Transverse colon (tissue), 4 donors: ENCODE measurements at regions not wholly inside any gene's neighbourhood (a gene's known extent, or its start where the extent isn't known, plus 50 kb on each side); places are given as distances from the start of the nearest gene placed in this dataset.

Experiments used
- DNase-seq: peaks from one replicate; pipeline ENCODE4 v3.0.0-alpha.2; 2019
- H3K27ac ChIP-seq, 4 donors: fragments of 200-600 bp; sonication (generic); 2 replicates each; pipeline ENCODE4 v1.5.1; 2016 to 2018; ENCODE audit warnings: inconsistent platforms in 4 of 4
- H3K27me3 ChIP-seq: fragments of 200-600 bp; sonication (generic); 2 replicates; pipeline ENCODE4 v1.5.1; 2017; ENCODE audit warnings: inconsistent platforms
- H3K36me3 ChIP-seq, 4 donors: fragments of 200-600 bp; sonication (generic); 2 replicates each; pipeline ENCODE4 v1.5.1; 2017 to 2019; ENCODE audit warnings: inconsistent platforms in 4 of 4
- H3K4me1 ChIP-seq, 4 donors: fragments of 200-600 bp; sonication (generic); 2 replicates each; pipeline ENCODE4 v1.5.1; 2017 to 2020; ENCODE audit warnings: inconsistent platforms in 4 of 4
- H3K4me3 ChIP-seq, 4 donors: fragments of 200-600 bp; sonication (generic); 1 replicate in 1 of 4; 2 replicates in 3 of 4; pipeline versions ENCODE4 v1.5.1 to v1.6.1; 2017 to 2019; ENCODE audit warnings: inconsistent platforms in 4 of 4
- H3K9me3 ChIP-seq, 2 donors: fragments of 200-600 bp; sonication (generic); 2 replicates each; pipeline ENCODE4 v1.5.1; 2017 to 2019; ENCODE audit warnings: inconsistent platforms in 2 of 2
- CTCF ChIP-seq, 5 experiments: fragments of 200-600 bp in 3 of 5; fragments of 450-650 bp in 2 of 5; sonication (generic) in 3 of 5; IDR thresholded peaks; 1 replicate in 2 of 5; 2 replicates in 3 of 5; pipeline ENCODE4 v1.5.1; 2016 to 2017; ENCODE audit warnings: antibody characterized with exemption in 5 of 5, inconsistent platforms in 3 of 5, mild to moderate bottlenecking in 2 of 5, moderate library complexity in 1 of 5
- EP300 ChIP-seq: sonication (generic); formaldehyde crosslinking; IDR thresholded peaks from one replicate; pipeline ENCODE4 v1.6.1; 2017; ENCODE audit warnings: antibody characterized with exemption, low read depth
- POLR2A ChIP-seq: fragments of 450-650 bp; IDR thresholded peaks from one replicate; pipeline ENCODE4 v1.6.1; 2016; ENCODE audit warnings: antibody characterized with exemption, mild to moderate bottlenecking, moderate library complexity
- POLR2AphosphoS5 ChIP-seq, 3 donors: sonication (generic); formaldehyde crosslinking; IDR thresholded peaks; one replicate each; pipeline ENCODE4 v1.6.1; 2016; ENCODE audit warnings: antibody characterized with exemption in 3 of 3
- WGBS, 2 donors: methylation state at CpG; one replicate each; pipeline ENCODE4 v1.1.5; 2018; ENCODE audit warnings: low coverage in 1 of 2; 5-methylcytosine and 5-hydroxymethylcytosine counted together
- in situ Hi-C, 4 donors: fragments of 200-750 bp; cut with MboI; loops; one replicate each; pipeline versions ENCODE4 v1.15.0 to v1.15.1; 2017; ENCODE audit warnings: low sequenced_read_pairs in 3 of 4, low pct_ligation_motif_present in 1 of 4, low pct_unique_long_range_greater_than_20kb in 1 of 4
- intact Hi-C: fragments of 100-400 bp; cut with DNase I; formaldehyde crosslinking; loops from one replicate; pipeline ENCODE4 v1.15.1; 2023; ENCODE audit warnings: low total_unique reads

- no peaks in the 10 kb centered on the region for H3K27me3 ChIP-seq
- H3K4me3 ChIP-seq = no peak overlapping the region
- in situ Hi-C loops = no loop called here
- H3K27ac ChIP-seq = no peak overlapping the region
- no peak for TF ChIP-seq EP300
- no peak for TF ChIP-seq POLR2AphosphoS5 (IDR thresholded peaks at IDR 0.05)
- WGBS, 2 donors = 100% methylated on average over 1 of the region's 1 CpG
- H3K4me1 ChIP-seq = peaks cover 0 to 7% (median 0%) of the 10 kb centered on the region in 4 donors
- no peak for DNase-seq
- H3K9me3 ChIP-seq = no peaks in the 10 kb centered on the region
- no peaks in the 10 kb centered on the region for H3K36me3 ChIP-seq
- intact Hi-C loops = no loop called here
These were observed 552.6 kb upstream of the TBL1XR1 start for GRCh38 chr3:177749836-177750235.

GRCh38 chr3:177750436-177750835, 553.2 kb upstream of the TBL1XR1 start:
- Histone ChIP-seq H3K27me3 (no peaks in the 10 kb centered on the region), H3K36me3 (no peaks in the 10 kb centered on the region), H3K27ac (no peak overlapping the region), H3K4me3 (no peak overlapping the region), H3K4me1 (peaks cover 0 to 7% (median 0%) of the 10 kb centered on the region in 4 donors), H3K9me3 (no peaks in the 10 kb centered on the region)
- in situ Hi-C loops (no loop called here), intact Hi-C loops (no loop called here)
- TF ChIP-seq EP300 = no peak
- TF ChIP-seq POLR2AphosphoS5 (IDR thresholded peaks at IDR 0.05) = no peak
- no peak for TF ChIP-seq CTCF (IDR thresholded peaks at IDR 0.05)
- TF ChIP-seq POLR2A = no peak
- 100% methylated on average over 1 of the region's 1 CpG for WGBS, 2 donors
- no peak for DNase-seq

GRCh38 chr3:177751770-177752169, 554.5 kb upstream of the TBL1XR1 start:
- no peak for TF ChIP-seq POLR2A
- TF ChIP-seq EP300 = no peak
- TF ChIP-seq CTCF (IDR thresholded peaks at IDR 0.05) = no peak
- no peak for TF ChIP-seq POLR2AphosphoS5 (IDR thresholded peaks at IDR 0.05)
- Histone ChIP-seq H3K36me3 (no peaks in the 10 kb centered on the region), H3K27me3 (no peaks in the 10 kb centered on the region), H3K9me3 (no peaks in the 10 kb centered on the region), H3K4me1 (peaks cover 0 to 7% (median 0%) of the 10 kb centered on the region in 4 donors), H3K4me3 (no peak overlapping the region), H3K27ac (no peak overlapping the region)
- in situ Hi-C loops (no loop called here), intact Hi-C loops (no loop called here)
- WGBS, 2 donors = 65 to 73% methylated on average over 4 of the region's 4 CpGs
- DNase-seq = peak; percentile 15

GRCh38 chr3:177752831-177753230, 555.5 kb upstream of the TBL1XR1 start:
- Histone ChIP-seq H3K27me3 (no peaks in the 10 kb centered on the region), H3K4me1 (peaks cover 0 to 7% (median 0%) of the 10 kb centered on the region in 4 donors), H3K27ac (no peak overlapping the region), H3K4me3 (no peak overlapping the region), H3K9me3 (no peaks in the 10 kb centered on the region), H3K36me3 (no peaks in the 10 kb centered on the region)
- intact Hi-C loops = no loop called here
- no peak for DNase-seq
- WGBS, 2 donors = 70 to 86% methylated on average over 1 to 3 of the region's 3 CpGs
- in situ Hi-C loops = no loop called here
- TF ChIP-seq POLR2A (no peak), CTCF (IDR thresholded peaks at IDR 0.05) (no peak), POLR2AphosphoS5 (IDR thresholded peaks at IDR 0.05) (no peak), EP300 (no peak)

GRCh38 chr3:177753451-177754155, 556.3 kb upstream of the TBL1XR1 start:
- H3K9me3 ChIP-seq = no peaks in the 10 kb centered on the region
- H3K27me3 ChIP-seq = no peaks in the 10 kb centered on the region
- H3K27ac ChIP-seq = peak overlapping the region in 3 of 4 donors; percentile 8 to 27 (median 14)
- intact Hi-C loops (no loop called here), in situ Hi-C loops (no loop called here)
- peaks cover 0 to 7% (median 0%) of the 10 kb centered on the region in 4 donors for H3K4me1 ChIP-seq
- TF ChIP-seq POLR2AphosphoS5 (IDR thresholded peaks at IDR 0.05) (no peak), POLR2A (no peak), CTCF (IDR thresholded peaks at IDR 0.05) (no peak), EP300 (no peak)
- H3K4me3 ChIP-seq = no peak overlapping the region
- H3K36me3 ChIP-seq = no peaks in the 10 kb centered on the region
- 25 to 46% methylated on average over 2 of the region's 2 CpGs for WGBS, 2 donors
- peak; percentile 10 for DNase-seq
